GM12872 (cell line): ENCODE measurements at regions not wholly inside any gene's neighbourhood (a gene's known extent, or its start where the extent isn't known, plus 50 kb on each side); places are given as distances from the start of the nearest gene placed in this dataset.

Source experiments
- TF ChIP-seq, protein P1 (sequence below): IDR thresholded peaks from 3 replicates; pipeline ENCODE4 v1.5.1; 2011; ENCODE audit warnings: low read depth, mild to moderate bottlenecking, low read length, moderate library complexity; ENCODE audit not compliant: insufficient read depth

DNA sequence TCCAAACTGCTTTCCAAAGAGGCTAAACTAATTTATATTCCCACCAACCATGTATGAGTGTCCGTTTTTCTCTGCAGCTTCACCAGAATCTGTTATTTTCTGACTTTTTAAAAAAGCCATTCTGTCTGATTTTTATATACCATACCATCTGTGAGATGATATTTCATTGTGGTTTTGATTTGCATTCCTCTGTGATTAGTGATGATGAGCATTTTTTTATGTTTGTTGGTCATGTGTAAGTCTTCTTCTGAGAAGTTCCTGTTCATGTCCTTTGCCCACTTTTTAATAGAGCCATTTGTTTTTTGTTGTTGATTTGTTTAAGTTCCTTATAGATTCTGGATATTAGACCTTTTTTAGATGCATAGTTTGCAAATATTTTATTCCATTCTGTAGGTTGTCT is 179.4 kb upstream of the ALCAM start:
- TF ChIP-seq, protein P1, sequence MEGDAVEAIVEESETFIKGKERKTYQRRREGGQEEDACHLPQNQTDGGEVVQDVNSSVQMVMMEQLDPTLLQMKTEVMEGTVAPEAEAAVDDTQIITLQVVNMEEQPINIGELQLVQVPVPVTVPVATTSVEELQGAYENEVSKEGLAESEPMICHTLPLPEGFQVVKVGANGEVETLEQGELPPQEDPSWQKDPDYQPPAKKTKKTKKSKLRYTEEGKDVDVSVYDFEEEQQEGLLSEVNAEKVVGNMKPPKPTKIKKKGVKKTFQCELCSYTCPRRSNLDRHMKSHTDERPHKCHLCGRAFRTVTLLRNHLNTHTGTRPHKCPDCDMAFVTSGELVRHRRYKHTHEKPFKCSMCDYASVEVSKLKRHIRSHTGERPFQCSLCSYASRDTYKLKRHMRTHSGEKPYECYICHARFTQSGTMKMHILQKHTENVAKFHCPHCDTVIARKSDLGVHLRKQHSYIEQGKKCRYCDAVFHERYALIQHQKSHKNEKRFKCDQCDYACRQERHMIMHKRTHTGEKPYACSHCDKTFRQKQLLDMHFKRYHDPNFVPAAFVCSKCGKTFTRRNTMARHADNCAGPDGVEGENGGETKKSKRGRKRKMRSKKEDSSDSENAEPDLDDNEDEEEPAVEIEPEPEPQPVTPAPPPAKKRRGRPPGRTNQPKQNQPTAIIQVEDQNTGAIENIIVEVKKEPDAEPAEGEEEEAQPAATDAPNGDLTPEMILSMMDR: no peak

DNA sequence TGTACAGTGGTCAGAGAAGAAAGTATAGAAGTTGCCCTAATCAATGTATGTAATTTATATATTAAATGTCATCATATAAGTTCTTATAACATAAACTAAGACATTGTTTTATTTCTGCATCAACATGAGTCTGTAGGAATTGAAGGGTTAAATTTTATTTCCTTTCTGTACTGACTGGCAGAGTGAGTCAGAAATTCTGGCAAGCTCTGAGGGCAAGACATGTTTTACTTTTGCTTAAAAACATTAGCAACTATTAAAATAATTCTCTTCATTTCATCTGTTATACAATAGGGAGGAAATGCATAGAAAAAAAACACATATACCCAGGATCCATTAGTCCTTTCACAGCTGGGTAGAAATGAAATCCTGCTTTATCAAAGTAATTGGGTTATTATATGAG is 171.4 kb upstream of the ALCAM start:
- TF ChIP-seq, protein P1: no peak

DNA sequence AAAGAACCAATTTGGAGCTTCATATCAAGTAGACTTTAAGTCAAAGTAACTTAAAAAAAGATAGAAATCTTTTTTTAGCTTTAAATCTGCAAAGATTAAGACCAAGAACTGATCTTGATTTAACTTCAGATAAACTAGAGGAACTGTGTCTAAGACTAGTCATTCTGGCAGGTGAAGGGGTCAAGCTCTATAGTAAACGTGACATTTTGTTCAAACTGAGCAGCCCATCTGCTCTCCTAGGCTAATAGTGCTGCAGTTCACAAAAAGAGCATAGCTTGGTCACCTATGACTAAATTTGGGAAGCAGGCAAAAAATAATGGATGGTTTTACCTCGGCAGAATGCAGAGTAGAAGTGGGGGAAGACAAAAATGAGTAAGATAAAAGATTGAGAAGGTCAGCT is 168.8 kb upstream of the ALCAM start:
- TF ChIP-seq, protein P1: no peak

GRCh38 chr3:105199217-105199616 is 167.5 kb upstream of the ALCAM start:
- TF ChIP-seq, protein P1: no peak

DNA sequence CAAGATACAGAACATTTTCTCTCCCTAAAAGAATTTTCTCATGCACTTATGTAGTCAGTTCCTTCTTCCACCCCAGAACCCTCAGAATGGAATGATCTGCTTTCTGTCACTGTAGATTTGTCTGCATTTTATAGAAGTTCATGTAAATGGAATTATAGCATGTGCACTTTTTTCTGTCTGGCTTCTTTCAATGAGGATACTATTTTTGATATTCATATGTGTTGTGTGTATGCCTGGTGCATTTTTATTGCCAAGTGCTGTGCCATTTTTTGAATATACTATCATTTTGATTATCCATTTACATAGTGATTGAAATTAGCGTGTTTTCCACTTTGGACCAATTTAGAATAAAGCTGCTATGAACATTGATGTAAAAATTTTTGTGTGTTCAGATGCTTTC is 156.6 kb upstream of the ALCAM start:
- TF ChIP-seq, protein P1: no peak

DNA sequence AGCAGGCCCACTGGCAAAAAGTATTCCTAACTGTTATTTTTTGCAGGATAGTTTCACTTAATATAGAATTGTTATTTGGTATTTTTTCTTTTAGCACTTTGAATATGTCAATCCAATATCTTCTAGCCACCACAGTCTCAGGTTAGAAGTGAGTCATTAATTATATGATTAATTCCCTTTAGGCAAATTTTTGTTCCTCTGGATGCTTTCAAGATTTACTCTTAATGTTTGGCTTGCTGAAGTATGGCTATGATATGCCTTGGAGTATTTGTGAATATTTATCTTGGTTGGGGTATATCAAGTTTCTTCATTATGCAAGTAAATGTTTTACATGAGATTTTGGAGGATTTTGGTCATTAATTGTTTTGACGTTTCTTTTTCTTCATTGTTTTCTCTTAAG is 152.1 kb upstream of the ALCAM start:
- TF ChIP-seq, protein P1: no peak

- TF ChIP-seq, protein P1: no peak
Observed at GRCh38 chr3:105222568-105223093, 144.1 kb upstream of the ALCAM start.
